Heart left ventricle (tissue), 16 donors: ENCODE measurements at regions not wholly inside any gene's neighbourhood (a gene's known extent, or its start where the extent isn't known, plus 50 kb on each side); places are given as distances from the start of the nearest gene placed in this dataset.

ENCODE experiments used
- ATAC-seq, 4 donors: fragments of 200-7000 bp; cut with Tn5 transposase; one replicate each; pipeline ENCODE4 v1.9.1; 2020 to 2022; ENCODE audit warnings: moderate library complexity in 4 of 4, mild to moderate bottlenecking in 3 of 4, moderate number of reproducible peaks in 1 of 4
- DNase-seq, 5 donors: peaks; one replicate each; pipeline ENCODE4 v3.0.0-alpha.2; 2020
- H3K27ac ChIP-seq, 12 donors: fragments of 200-600 bp; sonication (generic) in 4 of 12; one replicate each; pipeline versions ENCODE4 v1.5.0 to v1.8.0; 2016 to 2022; ENCODE audit warnings: mild to moderate bottlenecking in 2 of 12
- H3K27me3 ChIP-seq, 9 donors: fragments of 200-600 bp; sonication (generic) in 2 of 9; one replicate each; pipeline versions ENCODE4 v1.5.1 to v1.8.0; 2016 to 2022; ENCODE audit warnings: mild to moderate bottlenecking in 3 of 9
- H3K36me3 ChIP-seq, 9 donors: fragments of 200-600 bp; sonication (generic) in 2 of 9; one replicate each; pipeline versions ENCODE4 v1.5.0 to v1.8.0; 2018 to 2022; ENCODE audit warnings: mild to moderate bottlenecking in 2 of 9
- H3K4me1 ChIP-seq, 12 donors: fragments of 200-600 bp; sonication (generic) in 4 of 12; one replicate each; pipeline versions ENCODE4 v1.5.0 to v1.8.0; 2016 to 2022; ENCODE audit warnings: mild to moderate bottlenecking in 3 of 12
- H3K4me3 ChIP-seq, 12 donors: fragments of 200-600 bp; sonication (generic) in 4 of 12; one replicate each; pipeline versions ENCODE4 v1.5.0 to v1.8.0; 2017 to 2022; ENCODE audit warnings: mild to moderate bottlenecking in 9 of 12, moderate library complexity in 4 of 12
- H3K9me3 ChIP-seq, 12 donors: fragments of 200-600 bp; sonication (generic) in 4 of 12; one replicate each; pipeline versions ENCODE4 v1.5.0 to v1.8.0; 2016 to 2022; ENCODE audit warnings: mild to moderate bottlenecking in 1 of 12
- POLR2A ChIP-seq, 2 donors: fragments of 450-650 bp; IDR thresholded peaks; one replicate each; pipeline ENCODE4 v1.6.1; 2017; ENCODE audit warnings: antibody characterized with exemption in 2 of 2, mild to moderate bottlenecking in 2 of 2, moderate library complexity in 2 of 2
- WGBS, 4 donors: extraction: QIAGEN DNeasy Blood & Tissue Kit in 2 of 4; methylation state at CpG; one replicate each; pipeline versions ENCODE4 v1.1.5 to v1.1.7; 2013 to 2018; 5-methylcytosine and 5-hydroxymethylcytosine counted together
- intact Hi-C, 10 donors: fragments of 100-400 bp; cut with DNase I; formaldehyde crosslinking; loops; one replicate each; pipeline versions ENCODE4 v1.11.1 to v1.14.2; 2022
- TF ChIP-seq, protein P1 (sequence below), 12 donors: fragments of 200-600 bp; sonication (generic) in 4 of 12; IDR thresholded peaks; one replicate each; pipeline versions ENCODE4 v1.5.0 to v1.8.0; 2018 to 2022; ENCODE audit warnings: antibody characterized with exemption in 12 of 12, mild to moderate bottlenecking in 5 of 12
- donor health status: ischemic (EF 13 %, LVEDD 7.1; RV severe dilation, severe dysfunction).
- donor health status: healthy with polysubstance abuse.
- donor health status: DM: no; HTN: yes; CAD: no.
- donor health status: DM: no; HTN: no; CAD: no.
- donor health status: ischemic (EF 25% LVEDD 6.9; RV normal size, moderate dysfunction).
- donor health status: ischemic (EF 25% LVEDD 5.7; RV mildly dilated, moderate dysfunction).
- donor health status: healthy.
- donor health status: DM: yes; HTN: yes; CAD: no.
- donor health status: ischemic (EF 35%, LVEDD 5.7; RV mildly dilated, moderate dysfunction).
- donor health status: nonischemic (EF 11% LVEDD 7.7; RV severe dilation, severe dysfunction).
- donor health status: DM: yes; HTN: yes; CAD: no.
- donor health status: PGD.
- donor health status: ischemic (EF 29% LVEDD 5.4; RV normal size, mild dysfunction).
- donor health status: nonischemic (EF 23%, LVEDD 6.1; RV moderate dilation, normal function).

DNA sequence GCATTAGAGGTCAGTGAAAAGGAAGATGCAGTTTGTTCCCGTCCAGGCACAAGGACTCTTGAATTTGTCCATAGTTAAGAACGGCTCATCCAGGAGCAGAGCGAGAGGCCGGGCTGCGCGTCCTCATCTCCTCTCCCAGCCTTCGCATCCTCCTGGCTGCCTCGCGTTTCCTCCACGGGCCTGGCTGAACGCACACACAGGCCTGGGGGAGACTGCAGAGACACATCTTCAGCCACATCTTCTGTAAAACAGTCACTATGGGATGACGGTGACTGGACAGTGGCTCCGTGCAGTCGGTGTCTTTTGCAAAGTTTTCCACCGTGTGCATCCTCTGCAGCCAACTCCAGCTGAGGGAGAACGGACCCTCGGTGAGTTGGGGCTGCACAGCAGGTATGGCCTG lies 89.7 kb downstream of the PSMG1 start:
- Histone ChIP-seq H3K4me3 (no peak overlapping the region), H3K27ac (peak overlapping the region in 2 of 12 donors; percentile 9 to 89), H3K36me3 (no peaks in the 10 kb centered on the region), H3K9me3 (no peaks in the 10 kb centered on the region), H3K4me1 (peaks cover 0 to 89% (median 20%) of the 10 kb centered on the region in 12 donors), H3K27me3 (no peaks in the 10 kb centered on the region)
- ATAC-seq: no peak
- TF ChIP-seq, protein P1, sequence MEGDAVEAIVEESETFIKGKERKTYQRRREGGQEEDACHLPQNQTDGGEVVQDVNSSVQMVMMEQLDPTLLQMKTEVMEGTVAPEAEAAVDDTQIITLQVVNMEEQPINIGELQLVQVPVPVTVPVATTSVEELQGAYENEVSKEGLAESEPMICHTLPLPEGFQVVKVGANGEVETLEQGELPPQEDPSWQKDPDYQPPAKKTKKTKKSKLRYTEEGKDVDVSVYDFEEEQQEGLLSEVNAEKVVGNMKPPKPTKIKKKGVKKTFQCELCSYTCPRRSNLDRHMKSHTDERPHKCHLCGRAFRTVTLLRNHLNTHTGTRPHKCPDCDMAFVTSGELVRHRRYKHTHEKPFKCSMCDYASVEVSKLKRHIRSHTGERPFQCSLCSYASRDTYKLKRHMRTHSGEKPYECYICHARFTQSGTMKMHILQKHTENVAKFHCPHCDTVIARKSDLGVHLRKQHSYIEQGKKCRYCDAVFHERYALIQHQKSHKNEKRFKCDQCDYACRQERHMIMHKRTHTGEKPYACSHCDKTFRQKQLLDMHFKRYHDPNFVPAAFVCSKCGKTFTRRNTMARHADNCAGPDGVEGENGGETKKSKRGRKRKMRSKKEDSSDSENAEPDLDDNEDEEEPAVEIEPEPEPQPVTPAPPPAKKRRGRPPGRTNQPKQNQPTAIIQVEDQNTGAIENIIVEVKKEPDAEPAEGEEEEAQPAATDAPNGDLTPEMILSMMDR (IDR thresholded peaks at IDR 0.05): no peak
- no peak for TF ChIP-seq POLR2A (IDR thresholded peaks at IDR 0.05)
- intact Hi-C loops: no loop called here
- WGBS, 4 donors: 96 to 100% (median 97%) methylated on average over 16 to 17 of the region's 17 CpGs
- no peak for DNase-seq

DNA sequence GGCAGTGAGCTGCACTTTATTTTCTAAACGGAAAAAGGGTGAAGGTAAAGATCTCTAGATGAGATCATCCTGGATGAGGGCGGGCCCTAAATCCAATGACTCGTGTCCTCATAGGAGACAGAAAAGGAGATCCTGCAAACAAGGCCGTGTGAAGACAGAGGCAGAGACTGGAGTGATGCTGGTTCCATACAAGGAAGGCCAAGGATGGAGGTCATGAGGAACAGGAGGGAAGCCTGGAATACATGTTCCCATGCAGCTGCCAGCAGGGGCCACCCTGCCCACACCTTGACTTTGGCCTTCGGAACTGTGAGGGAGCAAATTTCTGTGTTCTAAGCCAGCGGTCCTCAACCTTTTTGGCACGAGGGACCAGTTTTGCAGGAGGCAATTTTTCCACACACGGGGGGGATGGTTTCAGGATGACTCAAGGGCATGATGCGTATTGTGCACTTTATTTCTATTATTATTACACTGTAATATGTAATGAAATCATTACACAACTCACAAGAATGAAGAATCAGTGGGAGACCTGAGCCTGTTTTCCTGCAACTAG lies 94.3 kb downstream of the PSMG1 start:
- H3K9me3 ChIP-seq: no peaks in the 10 kb centered on the region
- peak in 3 of 5 donors; percentile 48 to 75 (median 56) for DNase-seq
- intact Hi-C loops: loop anchor here in 7 of 10 donors (5.0 to 10.0 kb wide), 6 partner anchors 33 to 284 kb away; partner anchors contain the start of gene ETS2 (in 6 of the 7)

DNA sequence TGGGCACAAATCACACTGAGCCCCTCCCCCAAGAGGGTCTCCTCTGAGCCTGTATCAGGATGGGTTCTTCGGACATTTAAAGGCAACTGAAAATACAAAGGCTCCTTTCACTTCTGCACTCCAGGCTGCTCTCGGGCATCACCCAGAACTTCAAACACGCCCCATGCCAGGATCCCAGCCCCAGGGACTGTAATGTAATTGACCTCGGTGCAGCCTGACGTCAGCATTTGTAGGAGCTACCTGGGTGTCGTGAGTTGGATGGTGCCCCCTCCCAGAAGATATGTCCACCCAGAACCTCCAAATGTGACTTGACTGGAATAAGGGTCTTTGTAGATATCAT lies 95.2 kb downstream of the PSMG1 start:
- no peak for DNase-seq
- peak; percentile 4 to 28 (median 14) for ATAC-seq
- TF ChIP-seq, protein P1 (IDR thresholded peaks at IDR 0.05): no peak
- no peak for TF ChIP-seq POLR2A (IDR thresholded peaks at IDR 0.05)
- peak overlapping the region; percentile 82 to 100 (median 91) for H3K27ac ChIP-seq
- WGBS, 4 donors: 43 to 55% (median 44%) methylated on average over 6 of the region's 6 CpGs
- H3K27me3 ChIP-seq: no peaks in the 10 kb centered on the region
- H3K4me1 ChIP-seq: peaks cover 0 to 76% (median 31%) of the 10 kb centered on the region in 12 donors
- H3K36me3 ChIP-seq: no peaks in the 10 kb centered on the region
- no peaks in the 10 kb centered on the region for H3K9me3 ChIP-seq
- peak overlapping the region in 6 of 12 donors; percentile 1 to 35 (median 18) for H3K4me3 ChIP-seq
- intact Hi-C loops: loop anchor here in 7 of 10 donors (5.0 to 10.0 kb wide), 6 partner anchors 34 to 283 kb away; partner anchors contain the start of gene ETS2 (in 6 of the 7)

More for the DNA sequence above, 94.3 kb downstream of the PSMG1 start:
- peak in 3 of 4 donors; percentile 47 to 68 (median 48) for ATAC-seq
- Histone ChIP-seq H3K27ac (peak overlapping the region in 9 of 12 donors; percentile 82 to 100 (median 93)), H3K27me3 (no peaks in the 10 kb centered on the region), H3K4me3 (no peak overlapping the region), H3K36me3 (no peaks in the 10 kb centered on the region), H3K4me1 (peaks cover 0 to 76% (median 30%) of the 10 kb centered on the region in 12 donors)
- TF ChIP-seq, protein P1 (IDR thresholded peaks at IDR 0.05): peak in 5 of 12 donors; percentile 16 to 45 (median 27)
- TF ChIP-seq POLR2A (IDR thresholded peaks at IDR 0.05): no peak
- 46 to 54% (median 50%) methylated on average over 9 of the region's 9 CpGs for WGBS, 4 donors

DNA sequence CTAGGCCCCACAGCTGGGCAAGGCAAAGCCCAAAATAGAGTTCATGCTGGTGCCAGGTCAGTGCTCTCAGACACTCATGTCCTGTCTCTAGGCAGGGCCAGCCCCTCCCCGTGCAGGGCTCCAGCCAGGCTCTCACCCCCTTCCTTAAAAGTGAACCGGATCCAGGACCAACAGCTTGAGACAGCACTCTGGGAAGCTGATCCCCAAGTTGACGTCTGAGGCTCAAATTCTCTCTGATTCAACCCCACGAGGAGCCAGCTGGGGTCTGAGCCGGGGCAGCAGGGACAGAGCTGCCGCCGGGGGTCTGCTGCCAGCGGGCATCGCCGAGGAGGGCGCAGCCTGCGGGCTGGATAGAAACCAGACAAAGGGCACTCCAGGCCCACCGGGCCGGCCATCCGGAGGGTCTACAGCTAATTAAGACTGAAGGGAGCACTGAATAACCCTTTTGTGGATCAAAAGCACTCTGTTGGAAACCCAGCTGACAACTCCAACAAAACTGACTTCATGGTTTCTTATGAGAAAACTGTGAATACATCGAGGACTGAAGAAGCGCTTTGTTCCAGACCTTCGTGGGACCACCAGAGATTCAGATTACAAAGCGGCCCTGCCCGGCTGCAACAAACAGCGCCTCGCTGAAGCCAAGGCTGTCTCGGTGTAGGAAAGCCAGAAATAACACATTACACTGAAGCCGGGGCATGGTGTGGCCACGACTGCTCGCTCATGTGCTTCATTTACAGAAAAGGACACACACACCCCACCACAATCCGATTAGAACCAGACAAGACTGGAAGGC lies 95.8 kb downstream of the PSMG1 start:
- ATAC-seq: peak; percentile 92 to 94 (median 94)

More for the DNA sequence above, 95.8 kb downstream of the PSMG1 start:
- 50 to 58% (median 55%) methylated on average over 16 to 27 of the region's 27 CpGs for WGBS, 4 donors
- Histone ChIP-seq H3K9me3 (no peaks in the 10 kb centered on the region), H3K27me3 (no peaks in the 10 kb centered on the region), H3K36me3 (no peaks in the 10 kb centered on the region), H3K4me3 (peak overlapping the region in 6 of 12 donors; percentile 18 to 35 (median 25)), H3K27ac (peak overlapping the region; percentile 82 to 100 (median 91)), H3K4me1 (peaks cover 0 to 73% (median 32%) of the 10 kb centered on the region in 12 donors)
- TF ChIP-seq, protein P1 (IDR thresholded peaks at IDR 0.05): no peak
- no peak for TF ChIP-seq POLR2A (IDR thresholded peaks at IDR 0.05)
- peak; percentile 77 to 91 (median 82) for DNase-seq
- intact Hi-C loops: loop anchor here in 7 of 10 donors (1.0 to 10.0 kb wide), 7 partner anchors 35 to 283 kb away; partner anchors contain the start of gene ETS2 (in 7 of the 7)
